Esophagus muscularis mucosa (tissue), 4 donors: ENCODE measurements at regions not wholly inside any gene's neighbourhood (a gene's known extent, or its start where the extent isn't known, plus 50 kb on each side); places are given as distances from the start of the nearest gene placed in this dataset.

Source experiments
- DNase-seq: peaks from one replicate; pipeline ENCODE4 v3.0.0-alpha.2; 2017; ENCODE audit errors: extremely low spot score
- H3K27ac ChIP-seq, 4 donors: fragments of 200-600 bp; sonication (generic); replicated peaks in 1 of 4; 1 replicate in 3 of 4; 2 replicates in 1 of 4; pipeline ENCODE4 v1.5.1; 2016 to 2019; ENCODE audit warnings: mild to moderate bottlenecking in 1 of 4
- H3K27me3 ChIP-seq, 4 donors: fragments of 200-600 bp; sonication (generic); one replicate each; pipeline versions ENCODE4 v1.5.1 to v1.6.0; 2016 to 2019
- H3K36me3 ChIP-seq, 4 donors: fragments of 200-600 bp; sonication (generic); one replicate each; pipeline ENCODE4 v1.5.1; 2016 to 2019
- H3K4me1 ChIP-seq, 4 donors: fragments of 200-600 bp; sonication (generic); one replicate each; pipeline ENCODE4 v1.5.1; 2016 to 2019
- H3K4me3 ChIP-seq, 4 donors: fragments of 200-600 bp; sonication (generic); 1 replicate in 2 of 4; 2 replicates in 2 of 4; pipeline ENCODE4 v1.5.1; 2016 to 2019; ENCODE audit warnings: mild to moderate bottlenecking in 4 of 4, moderate library complexity in 1 of 4
- H3K9me3 ChIP-seq, 4 donors: fragments of 200-600 bp; sonication (generic); 1 replicate in 3 of 4; 2 replicates in 1 of 4; pipeline ENCODE4 v1.5.1; 2016 to 2019
- EP300 ChIP-seq: sonication (generic); formaldehyde crosslinking; IDR thresholded peaks from one replicate; pipeline ENCODE4 v1.6.1; 2017; ENCODE audit warnings: antibody characterized with exemption
- POLR2A ChIP-seq: fragments of 450-650 bp; IDR thresholded peaks from one replicate; pipeline ENCODE4 v1.6.1; 2017; ENCODE audit warnings: antibody characterized with exemption, moderate library complexity, mild to moderate bottlenecking, low read depth
- POLR2AphosphoS5 ChIP-seq, 2 donors: sonication (generic); formaldehyde crosslinking; IDR thresholded peaks; one replicate each; pipeline ENCODE4 v1.6.1; 2017; ENCODE audit warnings: antibody characterized with exemption in 2 of 2
- WGBS: methylation state at CpG from one replicate; pipeline ENCODE4 v1.1.5; 2018; 5-methylcytosine and 5-hydroxymethylcytosine counted together
- intact Hi-C: fragments of 100-400 bp; cut with DNase I; formaldehyde crosslinking; loops from one replicate; pipeline ENCODE4 v1.15.1; 2023
- TF ChIP-seq, protein P1 (sequence below), 3 experiments: fragments of 200-600 bp in 2 of 3; fragments of 450-650 bp in 1 of 3; sonication (generic) in 2 of 3; IDR thresholded peaks; one replicate each; pipeline ENCODE4 v1.5.1; 2017 to 2019; ENCODE audit warnings: antibody characterized with exemption in 3 of 3, mild to moderate bottlenecking in 2 of 3, moderate library complexity in 1 of 3

DNA sequence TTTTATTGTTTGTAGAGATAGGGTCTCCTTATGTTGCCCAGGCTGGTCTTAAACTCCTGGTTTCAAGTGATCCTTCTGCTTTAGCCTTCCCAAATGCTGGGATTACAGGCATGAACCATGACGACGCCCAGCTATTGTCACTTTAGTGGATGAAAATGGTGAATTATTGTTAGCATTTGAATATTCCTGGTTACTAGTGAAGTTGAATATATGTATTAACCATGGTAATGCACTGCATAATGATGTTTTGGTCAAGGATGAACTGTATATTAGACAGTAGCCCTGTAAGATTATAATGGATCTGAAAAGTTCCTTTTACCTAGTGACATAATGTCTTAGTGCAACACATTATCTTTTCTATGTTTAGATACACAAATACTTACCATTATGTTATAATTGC, 50.4 kb upstream of the KCNAB1 start:
- Histone ChIP-seq H3K36me3 (no peaks in the 10 kb centered on the region), H3K27ac (no peak overlapping the region), H3K4me1 (no peaks in the 10 kb centered on the region), H3K27me3 (no peaks in the 10 kb centered on the region), H3K9me3 (no peaks in the 10 kb centered on the region), H3K4me3 (no peak overlapping the region)
- TF ChIP-seq, protein P1, sequence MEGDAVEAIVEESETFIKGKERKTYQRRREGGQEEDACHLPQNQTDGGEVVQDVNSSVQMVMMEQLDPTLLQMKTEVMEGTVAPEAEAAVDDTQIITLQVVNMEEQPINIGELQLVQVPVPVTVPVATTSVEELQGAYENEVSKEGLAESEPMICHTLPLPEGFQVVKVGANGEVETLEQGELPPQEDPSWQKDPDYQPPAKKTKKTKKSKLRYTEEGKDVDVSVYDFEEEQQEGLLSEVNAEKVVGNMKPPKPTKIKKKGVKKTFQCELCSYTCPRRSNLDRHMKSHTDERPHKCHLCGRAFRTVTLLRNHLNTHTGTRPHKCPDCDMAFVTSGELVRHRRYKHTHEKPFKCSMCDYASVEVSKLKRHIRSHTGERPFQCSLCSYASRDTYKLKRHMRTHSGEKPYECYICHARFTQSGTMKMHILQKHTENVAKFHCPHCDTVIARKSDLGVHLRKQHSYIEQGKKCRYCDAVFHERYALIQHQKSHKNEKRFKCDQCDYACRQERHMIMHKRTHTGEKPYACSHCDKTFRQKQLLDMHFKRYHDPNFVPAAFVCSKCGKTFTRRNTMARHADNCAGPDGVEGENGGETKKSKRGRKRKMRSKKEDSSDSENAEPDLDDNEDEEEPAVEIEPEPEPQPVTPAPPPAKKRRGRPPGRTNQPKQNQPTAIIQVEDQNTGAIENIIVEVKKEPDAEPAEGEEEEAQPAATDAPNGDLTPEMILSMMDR (IDR thresholded peaks at IDR 0.05): no peak
- TF ChIP-seq POLR2AphosphoS5 (IDR thresholded peaks at IDR 0.05): no peak
- no peak for TF ChIP-seq POLR2A
- no peak for TF ChIP-seq EP300
- DNase-seq: no peak
- intact Hi-C loops: no loop called here
- WGBS: 89% methylated on average over 2 of the region's 2 CpGs
